WTC11 (cell line): ENCODE measurements at regions not wholly inside any gene's neighbourhood (a gene's known extent, or its start where the extent isn't known, plus 50 kb on each side); places are given as distances from the start of the nearest gene placed in this dataset.

Experiments used
- ATAC-seq: fragments of 200-7000 bp; cut with Tn5 transposase; 2 replicates; pipeline ENCODE4 v1.10.0; 2021; ENCODE audit warnings: mild to moderate bottlenecking, moderate library complexity
- CTCF ChIA-PET: fragments of 300-600 bp; sonication (Branson Sonifier 250); formaldehyde crosslinking; loops from one replicate; lab custom pipeline; 2021; ENCODE audit warnings: antibody characterized with exemption; lab: Charles Lee
- POLR2A ChIA-PET: fragments of 350-600 bp; sonication (Branson Sonifier 250); formaldehyde crosslinking; loops from one replicate; lab custom pipeline; 2021; ENCODE audit warnings: antibody characterized with exemption; lab: Charles Lee
- DNase-seq: peaks from one replicate; pipeline ENCODE4 v3.0.0; 2021; ENCODE audit warnings: low spot score
- H3K27ac Mint-ChIP-seq: 2 replicates; pipeline ENCODE4 v1.8.0; 2021; ENCODE audit warnings: mixed read lengths
- H3K27me3 Mint-ChIP-seq: 2 replicates; pipeline ENCODE4 v1.8.0; 2021; ENCODE audit warnings: low read depth, mild to moderate bottlenecking, moderate library complexity, mixed read lengths
- H3K36me3 Mint-ChIP-seq: 2 replicates; pipeline ENCODE4 v1.8.0; 2021; ENCODE audit warnings: mixed read lengths
- H3K4me1 Mint-ChIP-seq: 2 replicates; pipeline ENCODE4 v1.8.0; 2022; ENCODE audit warnings: mixed read lengths
- H3K4me3 Mint-ChIP-seq: 2 replicates; pipeline ENCODE4 v1.8.0; 2021; ENCODE audit warnings: mild to moderate bottlenecking, moderate library complexity, mixed read lengths
- H3K9me3 Mint-ChIP-seq: 2 replicates; pipeline ENCODE4 v1.8.0; 2021; ENCODE audit warnings: mixed read lengths
- EMX1 ChIP-seq: fragments of 250-450 bp; sonication (Bioruptor Pico); IDR thresholded peaks from 2 replicates; pipeline ENCODE4 v1.8.0; 2021; ENCODE audit warnings: mild to moderate bottlenecking
- ETV6 ChIP-seq: sonication (generic); formaldehyde crosslinking; IDR thresholded peaks from 2 replicates; pipeline ENCODE4 v1.8.1; 2022; ENCODE audit warnings: mild to moderate bottlenecking, missing genetic modification reagents
- HMGA2 ChIP-seq: fragments of 250-450 bp; sonication (Bioruptor Pico); IDR thresholded peaks from 2 replicates; pipeline ENCODE4 v1.4.0; 2021; ENCODE audit warnings: mild to moderate bottlenecking, moderate library complexity
- MXD4 ChIP-seq: fragments of 250-450 bp; sonication (Bioruptor Pico); IDR thresholded peaks from 2 replicates; pipeline ENCODE4 v1.8.0; 2021; ENCODE audit warnings: mild to moderate bottlenecking, moderate library complexity, borderline replicate concordance
- NFATC4 ChIP-seq: fragments of 250-450 bp; sonication (Bioruptor Pico); IDR thresholded peaks from 2 replicates; pipeline ENCODE4 v1.9.0; 2021; ENCODE audit warnings: mild to moderate bottlenecking
- NFYB ChIP-seq: sonication (generic); formaldehyde crosslinking; conservative IDR thresholded peaks from 2 replicates; pipeline ENCODE4 v1.8.0; 2022; ENCODE audit warnings: low read depth, missing genetic modification reagents
- NR1H2 ChIP-seq: sonication (generic); formaldehyde crosslinking; IDR thresholded peaks from 2 replicates; pipeline ENCODE4 v1.9.0; 2021; ENCODE audit warnings: mild to moderate bottlenecking, moderate library complexity, missing genetic modification reagents
- RELA ChIP-seq: sonication (generic); formaldehyde crosslinking; IDR thresholded peaks from 2 replicates; pipeline ENCODE4 v1.8.1; 2022; ENCODE audit warnings: missing genetic modification reagents, mild to moderate bottlenecking, borderline replicate concordance
- RORB ChIP-seq: fragments of 250-450 bp; sonication (Bioruptor Pico); IDR thresholded peaks from 2 replicates; pipeline ENCODE4 v1.9.0; 2021; ENCODE audit warnings: mild to moderate bottlenecking
- TCF7 ChIP-seq: sonication (generic); formaldehyde crosslinking; IDR thresholded peaks from 2 replicates; pipeline ENCODE4 v1.8.0; 2022; ENCODE audit warnings: mild to moderate bottlenecking, low read depth, missing genetic modification reagents, moderate library complexity
- ZNF396 ChIP-seq: fragments of 250-450 bp; sonication (Bioruptor Pico); IDR thresholded peaks from 2 replicates; pipeline ENCODE4 v1.8.0; 2021; ENCODE audit warnings: mild to moderate bottlenecking, moderate library complexity, borderline replicate concordance
- TF ChIP-seq, protein P1 (sequence below): fragments of 250-450 bp; sonication (Bioruptor Pico); IDR thresholded peaks from 2 replicates; pipeline ENCODE4 v1.9.0; 2021; ENCODE audit warnings: mild to moderate bottlenecking
- TF ChIP-seq, protein P2 (sequence below): sonication (generic); formaldehyde crosslinking; IDR thresholded peaks from 2 replicates; pipeline ENCODE4 v1.8.0; 2022; ENCODE audit warnings: mild to moderate bottlenecking, missing genetic modification reagents
- TF ChIP-seq, protein P3 (sequence below): fragments of 250-450 bp; sonication (Bioruptor Pico); conservative IDR thresholded peaks from 2 replicates; pipeline ENCODE4 v1.9.0; 2021; ENCODE audit warnings: mild to moderate bottlenecking
- TF ChIP-seq, protein P4 (sequence below): sonication (generic); formaldehyde crosslinking; IDR thresholded peaks from 2 replicates; pipeline ENCODE4 v1.8.1; 2023; ENCODE audit warnings: mild to moderate bottlenecking, missing genetic modification reagents, moderate library complexity
- TF ChIP-seq, protein P5 (sequence below): sonication (generic); formaldehyde crosslinking; IDR thresholded peaks from 2 replicates; pipeline ENCODE4 v1.8.0; 2022; ENCODE audit warnings: mild to moderate bottlenecking, missing genetic modification reagents
- TF ChIP-seq, protein P6 (sequence below): sonication (generic); formaldehyde crosslinking; IDR thresholded peaks from 2 replicates; pipeline ENCODE4 v1.8.1; 2023; ENCODE audit warnings: mild to moderate bottlenecking, missing genetic modification reagents

DNA sequence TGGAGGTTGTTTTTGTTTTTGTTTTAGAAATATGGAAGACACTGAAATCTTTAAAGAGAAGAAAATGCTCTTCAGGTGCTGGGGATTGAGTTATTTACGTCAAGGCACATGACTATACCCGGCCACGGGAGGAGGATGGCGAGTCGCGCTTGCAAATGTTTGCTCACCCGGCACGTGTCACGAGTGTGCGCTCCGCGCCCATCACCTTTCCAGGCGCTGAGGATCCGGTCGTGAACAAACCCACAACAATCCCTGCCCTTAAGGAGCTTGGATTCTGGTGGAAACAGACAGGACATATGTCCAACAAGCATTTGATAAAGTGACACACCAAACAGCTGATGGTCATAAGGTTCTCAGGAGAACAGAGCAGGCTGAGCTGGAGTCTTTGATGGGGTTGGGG lies 715.5 kb downstream of the BRD1 start:
- H3K4me3 Mint-ChIP-seq = no peak overlapping the region
- ATAC-seq = no peak
- POLR2A ChIA-PET = no interaction called here
- H3K4me1 Mint-ChIP-seq = no peaks in the 10 kb centered on the region
- DNase-seq = no peak
- CTCF ChIA-PET = interaction anchor here (1.3 kb wide), 1 partner anchor 66 kb away, joined by 5 read pairs; no protein-coding TSS in a partner anchor
- H3K27me3 Mint-ChIP-seq = no peaks in the 10 kb centered on the region
- H3K9me3 Mint-ChIP-seq = no peaks in the 10 kb centered on the region
- no peaks in the 10 kb centered on the region for H3K36me3 Mint-ChIP-seq
- TF ChIP-seq NR1H2 (CRISPR knock-in tag) (no peak), RELA (no peak), HMGA2 (CRISPR knock-in tag) (no peak)
- TF ChIP-seq, protein P1, sequence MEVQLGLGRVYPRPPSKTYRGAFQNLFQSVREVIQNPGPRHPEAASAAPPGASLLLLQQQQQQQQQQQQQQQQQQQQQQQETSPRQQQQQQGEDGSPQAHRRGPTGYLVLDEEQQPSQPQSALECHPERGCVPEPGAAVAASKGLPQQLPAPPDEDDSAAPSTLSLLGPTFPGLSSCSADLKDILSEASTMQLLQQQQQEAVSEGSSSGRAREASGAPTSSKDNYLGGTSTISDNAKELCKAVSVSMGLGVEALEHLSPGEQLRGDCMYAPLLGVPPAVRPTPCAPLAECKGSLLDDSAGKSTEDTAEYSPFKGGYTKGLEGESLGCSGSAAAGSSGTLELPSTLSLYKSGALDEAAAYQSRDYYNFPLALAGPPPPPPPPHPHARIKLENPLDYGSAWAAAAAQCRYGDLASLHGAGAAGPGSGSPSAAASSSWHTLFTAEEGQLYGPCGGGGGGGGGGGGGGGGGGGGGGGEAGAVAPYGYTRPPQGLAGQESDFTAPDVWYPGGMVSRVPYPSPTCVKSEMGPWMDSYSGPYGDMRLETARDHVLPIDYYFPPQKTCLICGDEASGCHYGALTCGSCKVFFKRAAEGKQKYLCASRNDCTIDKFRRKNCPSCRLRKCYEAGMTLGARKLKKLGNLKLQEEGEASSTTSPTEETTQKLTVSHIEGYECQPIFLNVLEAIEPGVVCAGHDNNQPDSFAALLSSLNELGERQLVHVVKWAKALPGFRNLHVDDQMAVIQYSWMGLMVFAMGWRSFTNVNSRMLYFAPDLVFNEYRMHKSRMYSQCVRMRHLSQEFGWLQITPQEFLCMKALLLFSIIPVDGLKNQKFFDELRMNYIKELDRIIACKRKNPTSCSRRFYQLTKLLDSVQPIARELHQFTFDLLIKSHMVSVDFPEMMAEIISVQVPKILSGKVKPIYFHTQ (CRISPR knock-in tag) = no peak
- TF ChIP-seq, protein P2, sequence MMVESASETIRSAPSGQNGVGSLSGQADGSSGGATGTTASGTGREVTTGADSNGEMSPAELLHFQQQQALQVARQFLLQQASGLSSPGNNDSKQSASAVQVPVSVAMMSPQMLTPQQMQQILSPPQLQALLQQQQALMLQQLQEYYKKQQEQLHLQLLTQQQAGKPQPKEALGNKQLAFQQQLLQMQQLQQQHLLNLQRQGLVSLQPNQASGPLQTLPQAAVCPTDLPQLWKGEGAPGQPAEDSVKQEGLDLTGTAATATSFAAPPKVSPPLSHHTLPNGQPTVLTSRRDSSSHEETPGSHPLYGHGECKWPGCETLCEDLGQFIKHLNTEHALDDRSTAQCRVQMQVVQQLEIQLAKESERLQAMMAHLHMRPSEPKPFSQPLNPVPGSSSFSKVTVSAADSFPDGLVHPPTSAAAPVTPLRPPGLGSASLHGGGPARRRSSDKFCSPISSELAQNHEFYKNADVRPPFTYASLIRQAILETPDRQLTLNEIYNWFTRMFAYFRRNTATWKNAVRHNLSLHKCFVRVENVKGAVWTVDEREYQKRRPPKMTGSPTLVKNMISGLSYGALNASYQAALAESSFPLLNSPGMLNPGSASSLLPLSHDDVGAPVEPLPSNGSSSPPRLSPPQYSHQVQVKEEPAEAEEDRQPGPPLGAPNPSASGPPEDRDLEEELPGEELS (CRISPR knock-in tag) = no peak
- TF ChIP-seq, protein P3, sequence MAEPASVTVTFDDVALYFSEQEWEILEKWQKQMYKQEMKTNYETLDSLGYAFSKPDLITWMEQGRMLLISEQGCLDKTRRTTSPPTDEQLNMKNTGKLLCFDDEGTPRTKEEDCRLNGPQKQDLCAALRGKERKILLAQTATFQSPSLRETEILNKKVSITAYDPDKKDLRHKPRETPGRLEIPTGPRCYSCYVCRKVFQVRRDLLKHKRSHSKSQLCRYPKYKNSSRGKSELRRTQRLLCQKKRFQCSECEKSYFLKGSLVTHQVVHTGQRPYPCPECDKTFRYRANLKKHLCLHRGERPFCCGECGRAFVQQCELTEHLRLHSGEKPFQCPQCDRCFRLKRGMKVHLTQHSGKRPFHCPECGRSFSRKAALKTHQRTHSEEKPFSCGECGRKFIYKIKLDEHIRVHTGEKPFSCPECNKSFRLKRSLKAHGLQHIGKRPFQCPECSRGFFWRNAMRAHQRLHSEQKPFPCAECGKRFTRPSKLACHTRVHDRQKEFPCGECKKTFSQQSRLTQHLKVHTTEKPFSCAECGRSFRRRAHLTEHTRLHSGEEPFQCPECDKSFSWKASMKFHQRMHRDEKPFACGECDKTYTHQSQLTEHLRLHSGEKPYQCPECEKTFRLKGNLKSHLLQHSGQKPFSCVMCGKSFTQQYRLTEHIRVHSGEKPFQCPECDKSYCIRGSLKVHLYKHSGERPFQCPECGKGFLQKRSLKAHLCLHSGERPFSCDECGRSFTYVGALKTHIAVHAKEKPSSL (CRISPR knock-in tag) = no peak
- H3K27ac Mint-ChIP-seq = no peak overlapping the region

DNA sequence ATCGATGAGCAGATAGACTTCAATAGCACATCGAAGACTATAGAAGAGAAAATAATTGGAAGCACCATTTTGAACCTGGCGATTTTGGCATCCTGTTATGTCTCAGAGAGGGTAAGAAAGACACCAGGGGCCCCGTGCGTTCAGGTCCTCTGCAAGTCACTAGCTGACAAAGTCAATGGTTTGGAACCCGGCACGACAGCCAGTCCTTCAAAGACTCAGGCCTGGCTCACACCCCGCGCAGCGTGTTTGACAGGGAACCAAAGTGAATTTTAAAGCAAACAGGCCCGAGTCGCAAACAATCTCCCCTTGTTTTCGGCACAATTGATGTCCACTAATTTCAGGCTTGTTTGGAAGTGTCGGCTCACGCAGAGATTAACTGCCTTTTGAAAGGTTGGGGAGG lies 716.6 kb downstream of the BRD1 start:
- no peaks in the 10 kb centered on the region for H3K36me3 Mint-ChIP-seq
- H3K9me3 Mint-ChIP-seq = no peaks in the 10 kb centered on the region
- no peak overlapping the region for H3K27ac Mint-ChIP-seq
- TF ChIP-seq, protein P4, sequence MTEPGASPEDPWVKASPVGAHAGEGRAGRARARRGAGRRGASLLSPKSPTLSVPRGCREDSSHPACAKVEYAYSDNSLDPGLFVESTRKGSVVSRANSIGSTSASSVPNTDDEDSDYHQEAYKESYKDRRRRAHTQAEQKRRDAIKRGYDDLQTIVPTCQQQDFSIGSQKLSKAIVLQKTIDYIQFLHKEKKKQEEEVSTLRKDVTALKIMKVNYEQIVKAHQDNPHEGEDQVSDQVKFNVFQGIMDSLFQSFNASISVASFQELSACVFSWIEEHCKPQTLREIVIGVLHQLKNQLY (CRISPR knock-in tag) = no peak
- TF ChIP-seq NFATC4 (CRISPR knock-in tag) = no peak
- TF ChIP-seq, protein P1 (CRISPR knock-in tag) = no peak
- TF ChIP-seq TCF7 (CRISPR knock-in tag) = no peak
- no peak for TF ChIP-seq ETV6 (CRISPR knock-in tag)
- TF ChIP-seq NFYB = no peak
- TF ChIP-seq, protein P5, sequence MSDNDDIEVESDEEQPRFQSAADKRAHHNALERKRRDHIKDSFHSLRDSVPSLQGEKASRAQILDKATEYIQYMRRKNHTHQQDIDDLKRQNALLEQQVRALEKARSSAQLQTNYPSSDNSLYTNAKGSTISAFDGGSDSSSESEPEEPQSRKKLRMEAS (CRISPR knock-in tag) = no peak
- no peak for TF ChIP-seq RORB (CRISPR knock-in tag)
- TF ChIP-seq, protein P3 (CRISPR knock-in tag) = no peak
- TF ChIP-seq ZNF396 (CRISPR knock-in tag) = no peak
- TF ChIP-seq EMX1 (CRISPR knock-in tag) = no peak
- TF ChIP-seq MXD4 (CRISPR knock-in tag) = no peak
- TF ChIP-seq, protein P6, sequence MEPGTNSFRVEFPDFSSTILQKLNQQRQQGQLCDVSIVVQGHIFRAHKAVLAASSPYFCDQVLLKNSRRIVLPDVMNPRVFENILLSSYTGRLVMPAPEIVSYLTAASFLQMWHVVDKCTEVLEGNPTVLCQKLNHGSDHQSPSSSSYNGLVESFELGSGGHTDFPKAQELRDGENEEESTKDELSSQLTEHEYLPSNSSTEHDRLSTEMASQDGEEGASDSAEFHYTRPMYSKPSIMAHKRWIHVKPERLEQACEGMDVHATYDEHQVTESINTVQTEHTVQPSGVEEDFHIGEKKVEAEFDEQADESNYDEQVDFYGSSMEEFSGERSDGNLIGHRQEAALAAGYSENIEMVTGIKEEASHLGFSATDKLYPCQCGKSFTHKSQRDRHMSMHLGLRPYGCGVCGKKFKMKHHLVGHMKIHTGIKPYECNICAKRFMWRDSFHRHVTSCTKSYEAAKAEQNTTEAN (CRISPR knock-in tag) = no peak
- H3K4me3 Mint-ChIP-seq = no peak overlapping the region
- CTCF ChIA-PET = no interaction called here
- POLR2A ChIA-PET = no interaction called here
- H3K4me1 Mint-ChIP-seq = no peaks in the 10 kb centered on the region
- DNase-seq = no peak
- ATAC-seq = no peak
- H3K27me3 Mint-ChIP-seq = no peaks in the 10 kb centered on the region
